HepG2 (cell line): ENCODE measurements at regions not wholly inside any gene's neighbourhood (a gene's known extent, or its start where the extent isn't known, plus 50 kb on each side); places are given as distances from the start of the nearest gene placed in this dataset.

Experiments
- ATAC-seq: fragments of 200-7000 bp; cut with Tn5 transposase; 3 replicates; pipeline ENCODE4 v1.9.1; 2020; ENCODE audit warnings: mild to moderate bottlenecking, moderate library complexity
- BruUV-seq: library from RNA; stranded (reverse); fragments of 400-500 nt; replicated peaks from 2 replicates; lab custom pipeline; 2021; lab: Mats Ljungman, UMichigan
- CTCF ChIA-PET: fragments of 300-600 bp; formaldehyde crosslinking; extraction: SDS; loops from one replicate; lab custom pipeline; 2021; ENCODE audit warnings: low total read pairs, inconsistent platforms, low intra/inter-chr PET ratio; lab: Yijun Ruan, JAX
- POLR2A ChIA-PET: fragments of 350-600 bp; sonication (Branson Sonifier 250); formaldehyde crosslinking; loops from one replicate; lab custom pipeline; 2020; ENCODE audit warnings: antibody characterized with exemption, inconsistent platforms; lab: Yijun Ruan, JAX
- DNase-seq: peaks from one replicate; pipeline ENCODE4 v3.0.0-alpha.2; 2015; ENCODE audit warnings: low spot score
- FAIRE-seq: peaks from 3 replicates; lab custom pipeline; 2011; peaks lifted over from hg19 to GRCh38; lab: Jason Lieb, UNC
- H2AFZ ChIP-seq: one replicate; pipeline ENCODE4 v1.6.1; 2011; ENCODE audit warnings: low read length, inconsistent platforms
- H3K27ac ChIP-seq: fragments of 300-600 bp; 3 replicates; pipeline ENCODE4 v1.8.0; 2011; ENCODE audit warnings: mixed run types, mild to moderate bottlenecking, mixed read lengths, low read length, inconsistent platforms; ENCODE audit not compliant: insufficient read depth; ENCODE audit errors: extremely low read length
- H3K27me3 ChIP-seq, 2 experiments: fragments of 200-600 bp in 1 of 2; 2 replicates in 1 of 2; 3 replicates in 1 of 2; pipeline versions ENCODE4 v1.6.0 to v1.8.0; 2011; ENCODE audit warnings: low read length in 2 of 2, mild to moderate bottlenecking in 2 of 2, moderate library complexity in 2 of 2, inconsistent platforms in 1 of 2; ENCODE audit not compliant: insufficient read depth in 2 of 2, control insufficient read depth in 1 of 2
- H3K36me3 ChIP-seq, 2 experiments: fragments of 200-600 bp in 1 of 2; replicated peaks in 1 of 2; 2 replicates in 1 of 2; 3 replicates in 1 of 2; pipeline versions ENCODE4 v1.5.1 to v1.8.0; 2011; ENCODE audit warnings: low read length in 2 of 2, inconsistent platforms in 1 of 2; ENCODE audit not compliant: insufficient read depth in 2 of 2, control insufficient read depth in 1 of 2
- H3K4me1 ChIP-seq: 2 replicates; pipeline ENCODE4 v1.5.1; 2012; ENCODE audit warnings: low read length, inconsistent platforms; ENCODE audit not compliant: insufficient read depth
- H3K4me2 ChIP-seq: 2 replicates; pipeline ENCODE4 v1.6.0; 2011; ENCODE audit warnings: low read depth, low read length, inconsistent platforms
- H3K4me3 ChIP-seq, 3 experiments: fragments of 200-600 bp in 1 of 3; sonication (generic), shearing (Covaris generic) in 1 of 3; replicated peaks in 1 of 3; 2 replicates each; pipeline ENCODE4 v1.5.1; 2011 to 2016; ENCODE audit warnings: low read length in 3 of 3, inconsistent platforms in 2 of 3, low read depth in 2 of 3, mild to moderate bottlenecking in 2 of 3, control low read depth in 1 of 3, mixed read lengths in 1 of 3; ENCODE audit not compliant: insufficient read depth in 1 of 3
- H3K79me2 ChIP-seq: one replicate; pipeline ENCODE4 v1.6.1; 2011; ENCODE audit warnings: low read length, inconsistent platforms; ENCODE audit not compliant: insufficient read depth
- H3K9ac ChIP-seq: 2 replicates; pipeline ENCODE4 v1.6.0; 2011; ENCODE audit warnings: mild to moderate bottlenecking, low read depth, low read length, inconsistent platforms; ENCODE audit not compliant: insufficient read depth
- H3K9me3 ChIP-seq: 2 replicates; pipeline ENCODE4 v1.5.1; 2012; ENCODE audit warnings: mild to moderate bottlenecking, low read length
- H4K20me1 ChIP-seq: 2 replicates; pipeline ENCODE4 v1.6.0; 2011; ENCODE audit warnings: inconsistent platforms, mild to moderate bottlenecking, low read length, moderate library complexity; ENCODE audit not compliant: insufficient read depth
- MTF2 ChIP-seq: sonication (generic); formaldehyde crosslinking; IDR thresholded peaks from 2 replicates; pipeline ENCODE4 v1.5.0; 2020; ENCODE audit warnings: missing genetic modification reagents, borderline replicate concordance
- NFIC ChIP-seq: IDR thresholded peaks from 2 replicates; pipeline ENCODE4 v1.6.1; 2012; ENCODE audit warnings: mild to moderate bottlenecking, low read length, inconsistent platforms
- TBP ChIP-seq: sonication (generic); formaldehyde crosslinking; IDR thresholded peaks from 2 replicates; pipeline ENCODE4 v1.5.0; 2020; ENCODE audit warnings: missing genetic modification reagents
- ZNF33A ChIP-seq: sonication (generic); formaldehyde crosslinking; IDR thresholded peaks from 2 replicates; pipeline ENCODE4 v1.5.1; 2020; ENCODE audit warnings: missing genetic modification reagents, mild to moderate bottlenecking, moderate library complexity, borderline replicate concordance
- ZNF7 ChIP-seq: IDR thresholded peaks from 2 replicates; pipeline ENCODE4 v1.6.1; 2016; ENCODE audit warnings: missing biosample characterization, missing genetic modification reagents
- WGBS: methylation state at CpG from one replicate; pipeline ENCODE4 v1.1.6; 2017; ENCODE audit warnings: low lambda C conversion rate; 5-methylcytosine and 5-hydroxymethylcytosine counted together
- in situ Hi-C: cut with HindIII; loops from 2 replicates; pipeline ENCODE4 v1.10.0; 2017; ENCODE audit warnings: low pct_unique_long_range_greater_than_20kb; ENCODE audit not compliant: extremely low pct_ligation_motif_present
- intact Hi-C: fragments of 100-400 bp; cut with micrococcal nuclease; formaldehyde crosslinking; loops from one replicate; pipeline ENCODE4 v1.10.0; 2022; ENCODE audit not compliant: unreplicated experiment

DNA sequence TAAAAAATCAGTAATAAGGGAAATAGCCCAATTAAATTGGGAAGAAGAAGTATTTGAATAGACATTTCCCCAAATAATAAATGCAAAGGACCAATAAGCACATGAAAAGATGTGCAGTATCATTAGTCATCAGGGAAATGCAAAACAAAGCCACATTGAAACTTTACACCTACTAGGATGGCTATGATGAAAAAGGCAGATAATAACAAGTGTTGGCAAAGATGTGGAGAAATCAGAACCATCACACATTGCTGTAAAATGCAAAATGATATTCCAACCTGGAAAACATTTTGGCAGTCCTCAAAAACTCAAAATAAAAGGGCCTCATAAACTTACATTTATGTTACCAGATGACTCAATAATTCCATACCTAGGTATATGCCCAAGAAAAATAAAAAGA lies 131.1 kb upstream of the G2E3 start:
- Histone ChIP-seq H3K4me1 (no peaks in the 10 kb centered on the region), H3K79me2 (no peaks in the 10 kb centered on the region), H3K36me3 (no peaks in the 10 kb centered on the region), H3K27me3 (no peaks in the 10 kb centered on the region), H3K27ac (no peak overlapping the region), H4K20me1 (no peaks in the 10 kb centered on the region), H3K4me2 (no peak overlapping the region), H3K9me3 (no peaks in the 10 kb centered on the region), H2AFZ (no peak overlapping the region)
- CTCF ChIA-PET: no interaction called here
- DNase-seq (no peak), FAIRE-seq (no peak), ATAC-seq (no peak)
- intact Hi-C loops: no loop called here
- no TSS peak for BruUV-seq
- TF ChIP-seq MTF2 (CRISPR knock-in tag): no peak
- TF ChIP-seq ZNF7 (CRISPR knock-in tag): peak; percentile 84
- no peak for TF ChIP-seq NFIC
- TF ChIP-seq, all 625 proteins: peak for 1
- POLR2A ChIA-PET: no interaction called here
- Histone ChIP-seq H3K9ac (no peak overlapping the region), H3K4me3 (no peak overlapping the region)
- in situ Hi-C loops: no loop called here

DNA sequence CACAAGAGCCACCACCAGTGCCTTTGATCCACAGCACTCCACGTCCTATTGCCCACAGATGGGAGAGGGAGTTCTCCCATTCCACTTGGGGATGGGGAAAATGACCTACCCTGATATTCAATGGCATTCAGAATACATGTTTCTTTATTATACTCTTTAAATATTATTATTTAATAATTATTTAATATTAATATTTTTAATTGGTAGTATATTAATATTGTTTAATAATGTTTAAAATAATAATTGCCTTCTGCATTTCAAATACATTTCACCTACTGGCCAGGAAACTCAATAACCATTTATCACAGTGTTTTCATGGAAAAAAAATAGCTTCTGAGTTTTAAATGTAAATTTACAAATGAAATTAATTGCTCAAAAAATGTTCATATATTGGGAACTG lies 127.4 kb upstream of the G2E3 start:
- in situ Hi-C loops (no loop called here), intact Hi-C loops (no loop called here)
- Histone ChIP-seq H3K9me3 (no peaks in the 10 kb centered on the region), H2AFZ (no peak overlapping the region), H3K4me3 (no peak overlapping the region), H3K27ac (no peak overlapping the region), H3K27me3 (no peaks in the 10 kb centered on the region), H3K79me2 (no peaks in the 10 kb centered on the region), H3K4me1 (no peaks in the 10 kb centered on the region), H3K36me3 (no peaks in the 10 kb centered on the region), H4K20me1 (no peaks in the 10 kb centered on the region), H3K9ac (no peak overlapping the region), H3K4me2 (no peak overlapping the region)
- TF ChIP-seq TBP (CRISPR knock-in tag) (no peak), ZNF33A (no peak)
- POLR2A ChIA-PET: no interaction called here
- FAIRE-seq: no peak
- no TSS peak for BruUV-seq
- ATAC-seq: no peak
- WGBS: 0% methylated on average over 1 of the region's 1 CpG
- no peak for DNase-seq
- CTCF ChIA-PET: interaction anchor here (0.6 kb wide), 1 partner anchor 1522 kb away, joined by 3 read pairs; no protein-coding TSS in a partner anchor
